UCSD-AML1 (cell line): ENCODE measurements at regions not wholly inside any gene's neighbourhood (a gene's known extent, or its start where the extent isn't known, plus 50 kb on each side); places are given as distances from the start of the nearest gene placed in this dataset.

ENCODE experiments used
- DNase-seq: peaks from one replicate; lab custom pipeline; 2025; ENCODE audit not compliant: unreplicated experiment; lab: John Stamatoyannopoulos, UW

- DNase-seq: no peak
Measured at GRCh38 chr18:33866386-33866785, 288.4 kb downstream of the ASXL3 start.

DNA sequence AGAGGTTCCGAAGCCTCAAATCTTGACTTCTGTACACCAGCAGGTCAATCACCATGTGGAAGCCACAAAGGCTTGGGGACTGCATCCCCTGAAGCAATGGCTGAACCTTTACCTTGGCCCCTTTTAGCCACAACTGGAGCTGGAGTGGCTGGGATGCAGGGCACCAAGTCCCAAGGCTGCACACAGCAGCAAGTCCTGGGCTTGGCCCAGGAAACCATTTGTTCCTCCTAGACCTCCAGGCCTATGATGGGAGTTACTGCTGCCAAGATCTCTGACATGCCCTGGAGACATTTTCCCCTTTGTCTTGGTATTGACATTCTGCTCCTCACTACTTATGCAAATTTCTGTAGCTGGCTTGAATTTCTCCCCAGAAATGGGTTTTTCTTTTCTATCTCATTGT is 285.9 kb downstream of the ASXL3 start:
- DNase-seq: no peak

GRCh38 chr18:33854827-33855139 is 276.8 kb downstream of the ASXL3 start:
- no peak for DNase-seq

DNA sequence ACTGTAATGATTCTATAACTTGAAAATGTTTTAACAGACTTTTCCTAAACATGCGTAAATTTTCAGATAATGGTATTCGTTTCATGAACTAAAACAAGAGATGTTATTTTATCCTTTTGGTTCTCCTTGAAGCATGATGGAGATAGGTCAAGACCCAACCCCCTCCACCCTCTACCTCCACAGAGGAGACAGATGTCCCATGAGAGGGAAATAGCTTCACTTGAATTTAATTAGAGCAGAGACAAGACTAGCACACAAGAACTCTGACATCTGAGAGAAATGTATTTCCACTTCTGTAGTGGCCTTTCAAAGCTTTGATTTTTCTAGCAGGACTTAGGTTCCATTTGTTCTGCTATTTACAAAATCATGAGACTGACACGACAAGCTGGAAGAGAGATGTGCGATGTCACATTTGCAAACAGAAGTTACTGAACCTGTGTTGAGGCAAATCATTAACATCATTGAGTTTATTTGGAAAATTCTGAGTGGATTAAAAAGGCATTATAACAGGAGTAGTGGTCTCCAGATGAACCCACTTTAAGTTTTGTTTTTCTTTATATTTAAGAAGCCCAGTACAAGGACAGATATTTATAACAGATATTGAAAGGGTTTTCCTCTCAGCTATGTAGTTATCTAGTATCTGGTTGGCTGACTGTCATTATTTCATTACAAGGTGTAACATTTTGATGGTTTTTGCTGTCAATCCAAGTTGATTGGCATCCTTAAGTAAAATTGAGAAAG is 276.2 kb downstream of the ASXL3 start:
- no peak for DNase-seq

GRCh38 chr18:33853187-33853586 is 275.2 kb downstream of the ASXL3 start:
- no peak for DNase-seq

- no peak for DNase-seq
Measured at GRCh38 chr18:33851546-33852078, 273.6 kb downstream of the ASXL3 start.

- DNase-seq: no peak
Measured at GRCh38 chr18:33849731-33850130, 271.7 kb downstream of the ASXL3 start.

DNA sequence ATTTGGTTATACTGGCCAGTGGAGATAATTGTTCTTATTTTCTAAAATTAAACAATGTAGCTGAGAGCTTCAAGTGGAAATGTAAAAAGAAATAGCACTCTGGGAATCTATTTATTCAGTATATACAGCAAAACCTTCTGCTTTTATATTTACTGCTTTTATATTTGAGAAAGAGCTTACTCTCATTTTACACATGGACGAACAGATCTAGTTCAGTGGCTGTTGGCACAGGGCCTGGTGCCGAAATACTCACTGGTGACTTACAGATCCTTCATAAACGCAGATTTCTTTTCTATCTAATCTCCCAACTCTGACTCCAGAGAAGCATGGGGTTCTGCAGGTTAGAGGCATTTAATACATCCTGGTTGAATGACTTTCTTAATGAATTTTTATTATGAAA is 266.2 kb downstream of the ASXL3 start:
- no peak for DNase-seq

DNA sequence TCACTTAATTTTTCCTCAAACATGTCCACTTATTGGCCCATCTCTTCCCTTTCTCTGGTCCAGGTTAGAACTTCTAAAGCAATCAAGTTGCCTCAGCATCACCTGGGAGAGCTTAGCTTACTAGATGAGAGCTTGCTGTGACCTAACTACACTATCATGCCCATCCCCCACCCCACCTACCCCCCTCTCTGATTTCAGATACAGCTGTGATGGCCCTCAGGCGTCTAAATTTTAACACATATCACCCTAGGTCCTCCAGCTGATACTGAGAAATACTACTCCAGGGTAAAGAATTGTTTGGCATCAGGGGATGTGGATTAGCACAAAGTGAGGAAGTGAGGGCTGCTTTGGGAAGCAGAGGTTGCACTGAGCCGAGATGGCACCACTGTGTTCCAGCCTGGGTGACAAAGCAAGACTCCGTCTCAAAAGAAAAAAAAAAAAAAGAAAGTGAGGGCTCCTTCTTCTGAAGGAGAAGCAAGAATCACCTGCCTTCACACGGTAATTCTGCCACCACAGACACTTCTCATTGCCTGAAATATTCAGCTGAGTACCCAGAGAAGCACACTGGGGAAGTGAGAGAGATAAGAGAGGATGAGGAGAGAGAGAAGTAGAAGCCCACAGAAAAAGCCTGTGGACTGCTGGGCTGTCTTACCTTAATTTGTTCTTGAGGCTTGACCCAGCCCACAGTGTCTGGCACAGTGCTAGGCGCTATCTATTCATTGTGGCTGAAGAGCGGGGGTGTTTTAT is 263.4 kb downstream of the ASXL3 start:
- DNase-seq: no peak

DNA sequence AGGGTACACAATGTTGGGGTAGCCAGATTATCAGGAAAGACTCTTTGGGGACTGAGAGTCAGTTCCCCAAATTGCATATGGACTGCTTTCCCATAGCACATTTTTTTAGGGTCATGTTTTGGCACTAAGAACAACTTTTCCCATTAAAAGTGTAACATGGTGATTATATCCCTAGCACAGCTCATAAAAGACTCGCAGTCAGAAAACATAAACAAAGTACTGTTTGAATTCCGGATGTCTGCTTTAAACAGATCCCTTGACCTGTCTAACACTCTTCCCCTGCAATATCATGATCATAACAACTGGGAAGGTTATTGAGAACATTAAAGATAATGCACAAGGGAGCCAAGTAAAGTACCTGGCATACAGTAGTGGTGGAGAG is 262.2 kb downstream of the ASXL3 start:
- DNase-seq: no peak

- DNase-seq: no peak
Measured at GRCh38 chr18:33839452-33840211, 261.6 kb downstream of the ASXL3 start.

GRCh38 chr18:33838054-33838453 is 260.0 kb downstream of the ASXL3 start:
- no peak for DNase-seq

DNA sequence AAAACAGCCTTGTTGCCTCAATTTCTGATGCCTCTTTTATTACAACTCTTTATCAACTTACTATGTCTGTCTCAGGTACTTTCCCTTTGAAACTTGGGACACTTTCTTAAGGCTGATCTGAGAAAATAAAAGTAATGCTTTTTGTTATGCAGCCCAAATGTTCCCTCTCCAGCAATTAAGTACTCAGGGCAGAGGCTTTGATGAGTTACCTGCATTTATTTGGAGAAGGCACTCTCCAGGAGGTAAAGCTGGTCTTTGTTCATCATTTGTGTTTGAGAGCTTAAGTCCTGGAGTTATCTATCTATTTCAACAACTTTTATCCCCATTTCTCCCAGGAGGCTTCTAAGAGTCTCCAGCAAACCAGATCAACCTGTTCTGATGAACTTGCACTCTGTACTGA is 259.2 kb downstream of the ASXL3 start:
- DNase-seq: no peak

DNA sequence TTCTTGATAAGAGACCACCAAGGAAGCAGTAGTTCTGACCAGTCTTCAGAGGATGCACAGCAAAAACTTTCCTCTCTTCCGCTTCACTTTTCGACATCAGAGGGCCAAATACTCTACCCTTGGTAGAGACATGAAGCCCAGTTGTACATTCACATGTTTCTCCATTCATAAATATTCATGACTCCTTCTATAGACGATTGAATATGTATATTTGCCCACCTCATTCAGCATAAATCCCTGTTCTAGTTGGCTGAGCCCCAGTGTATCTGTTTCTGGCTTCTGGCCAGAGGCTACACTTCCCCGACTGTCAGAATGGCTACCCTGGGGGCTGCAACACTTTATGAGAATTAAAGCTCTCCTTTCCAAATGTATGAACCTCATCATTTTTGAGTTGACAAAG is 258.5 kb downstream of the ASXL3 start:
- no peak for DNase-seq

DNA sequence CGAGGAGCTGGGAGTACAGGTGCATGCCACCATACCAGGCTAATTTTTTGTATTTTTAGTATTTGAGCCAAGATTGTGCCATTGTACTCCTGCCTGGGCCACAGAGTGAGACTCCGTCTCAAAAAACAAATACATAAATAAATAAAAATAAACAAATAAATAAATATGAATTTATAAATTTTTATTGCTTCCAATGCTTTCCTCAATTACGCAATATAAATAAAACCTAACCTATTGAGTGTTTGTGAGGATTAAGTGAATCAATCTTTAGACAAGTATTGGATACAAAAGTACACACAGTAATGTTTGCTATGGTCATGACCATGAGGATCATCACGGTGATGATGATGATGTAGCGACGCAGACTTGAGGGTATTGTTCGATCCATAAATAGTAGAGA is 257.4 kb downstream of the ASXL3 start:
- no peak for DNase-seq

- no peak for DNase-seq
Measured at GRCh38 chr18:33833842-33834241, 255.8 kb downstream of the ASXL3 start.

DNA sequence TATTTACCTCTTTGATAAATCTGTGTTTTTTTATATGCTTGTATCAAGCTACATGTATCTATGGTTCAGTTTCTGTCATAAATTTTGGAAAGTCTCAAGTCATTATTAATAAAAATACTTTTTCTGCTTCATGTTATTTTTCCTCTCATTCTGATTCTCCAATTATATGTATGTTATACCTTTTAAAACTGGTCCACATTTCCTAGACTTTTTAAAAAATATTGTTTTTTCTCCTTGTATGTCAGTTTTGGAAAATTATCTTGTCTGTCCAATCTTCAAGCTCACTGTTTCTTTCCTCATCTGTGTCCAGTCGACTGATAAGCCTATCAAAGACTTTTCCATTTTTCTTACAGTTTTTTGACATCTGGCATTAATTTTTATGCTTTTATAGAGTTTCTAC is 253.4 kb downstream of the ASXL3 start:
- no peak for DNase-seq

- DNase-seq: no peak
Measured at GRCh38 chr18:33830213-33830612, 252.2 kb downstream of the ASXL3 start.

DNA sequence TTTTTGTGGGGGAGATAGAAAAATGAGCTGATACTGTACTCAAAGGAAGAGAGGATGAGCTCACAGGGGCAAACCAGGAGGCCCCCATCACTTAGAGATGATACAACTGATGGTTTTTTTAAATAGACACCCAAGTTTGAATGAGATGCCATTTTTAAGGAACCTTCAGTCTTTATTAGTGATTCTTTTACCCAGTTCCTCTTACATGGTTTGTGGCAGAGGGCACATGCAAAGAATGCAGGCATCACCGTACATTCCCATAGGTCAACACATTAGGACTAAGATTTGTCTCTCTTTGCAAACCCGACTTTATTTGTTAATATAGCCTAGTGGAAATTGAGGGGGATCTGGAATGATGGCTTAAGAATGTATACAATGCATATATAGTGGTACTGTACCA is 250.9 kb downstream of the ASXL3 start:
- no peak for DNase-seq

GRCh38 chr18:33826151-33826550 is 248.1 kb downstream of the ASXL3 start:
- no peak for DNase-seq

DNA sequence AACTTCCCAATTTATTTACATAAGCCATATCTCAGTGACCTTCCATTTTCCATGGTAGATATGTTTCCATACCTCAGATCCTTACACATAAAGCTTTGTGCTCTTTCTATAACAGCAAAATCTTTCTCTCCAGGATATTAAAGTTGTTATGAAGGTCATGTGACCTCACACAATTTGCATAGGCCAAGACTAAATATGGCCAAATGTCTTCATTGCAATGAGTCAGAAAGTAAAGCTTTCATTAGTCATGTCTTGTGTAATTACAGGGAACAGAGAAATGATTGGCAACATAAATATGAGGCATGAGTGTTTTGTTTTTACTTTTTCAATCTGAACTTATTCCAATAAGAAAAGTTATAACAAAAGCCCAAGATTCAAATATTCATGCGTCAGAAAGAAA is 243.5 kb downstream of the ASXL3 start:
- DNase-seq: no peak
